T1000 (cell line): ENCODE measurements at regions not wholly inside any gene's neighbourhood (a gene's known extent, or its start where the extent isn't known, plus 50 kb on each side); places are given as distances from the start of the nearest gene placed in this dataset.

Source experiments
- DNase-seq: peaks from one replicate; lab custom pipeline; 2025; ENCODE audit warnings: mixed read lengths; lab: John Stamatoyannopoulos, UW

DNA sequence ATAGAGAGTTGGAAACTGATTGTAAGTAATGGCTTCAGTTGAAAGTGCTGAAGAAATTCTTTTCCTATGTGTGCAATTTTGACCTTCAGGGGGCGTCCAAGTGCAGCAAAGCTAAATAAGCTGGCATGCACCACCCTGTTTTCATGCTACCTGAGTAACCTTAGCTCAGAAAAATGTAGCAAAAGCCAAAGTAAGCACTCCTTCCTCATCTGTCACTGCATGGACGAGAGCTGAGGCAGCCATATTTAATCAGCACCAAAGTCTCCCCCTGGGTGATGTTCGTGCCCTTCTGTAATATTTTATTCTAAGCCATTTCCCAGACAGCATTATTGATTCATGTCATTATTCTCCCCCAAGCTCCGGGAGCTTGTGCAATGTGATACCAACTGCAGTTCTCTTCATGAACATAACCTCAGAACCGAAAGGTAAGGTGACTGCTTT, 123.1 kb downstream of the RPS12 start:
- no peak for DNase-seq

DNA sequence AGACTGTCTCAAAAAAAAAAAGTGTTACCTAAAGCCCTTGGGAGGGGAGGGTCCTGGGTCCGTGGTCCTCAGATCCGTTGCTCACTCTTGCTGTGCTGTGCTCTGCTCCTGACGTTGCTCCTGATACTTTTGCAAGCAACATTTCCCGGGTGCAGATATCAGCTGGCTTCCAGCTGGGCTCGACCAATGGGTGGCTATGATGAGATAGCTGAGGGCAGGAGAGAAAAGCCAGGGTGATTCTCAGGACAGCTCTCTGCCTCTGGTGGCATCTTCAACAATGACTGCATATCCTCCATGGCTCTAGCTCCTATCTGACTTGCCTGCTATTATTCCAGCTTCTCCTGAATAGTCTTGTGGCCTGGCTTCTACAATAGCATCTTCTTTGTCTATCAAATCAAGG, 134.5 kb downstream of the RPS12 start:
- DNase-seq, result no peak

DNA sequence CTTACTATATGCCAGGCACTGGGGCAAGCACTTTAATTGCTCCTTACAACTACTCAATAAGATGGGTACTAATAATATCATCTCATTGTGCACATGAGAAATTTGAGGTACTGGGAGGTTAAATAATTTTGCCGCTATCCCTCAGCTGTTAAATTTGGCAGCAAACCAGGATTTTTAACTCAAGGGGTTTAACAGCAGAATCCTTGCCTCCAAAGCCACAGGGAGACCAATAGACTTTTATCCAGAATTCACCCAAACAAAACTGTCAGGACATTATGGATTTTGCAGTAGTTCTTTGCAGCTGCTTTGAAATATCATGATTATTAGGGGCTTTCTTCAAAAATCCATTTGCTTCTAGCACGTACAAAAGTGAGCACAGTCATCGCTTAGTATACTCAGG, 136.2 kb downstream of the RPS12 start:
- no peak for DNase-seq

DNA sequence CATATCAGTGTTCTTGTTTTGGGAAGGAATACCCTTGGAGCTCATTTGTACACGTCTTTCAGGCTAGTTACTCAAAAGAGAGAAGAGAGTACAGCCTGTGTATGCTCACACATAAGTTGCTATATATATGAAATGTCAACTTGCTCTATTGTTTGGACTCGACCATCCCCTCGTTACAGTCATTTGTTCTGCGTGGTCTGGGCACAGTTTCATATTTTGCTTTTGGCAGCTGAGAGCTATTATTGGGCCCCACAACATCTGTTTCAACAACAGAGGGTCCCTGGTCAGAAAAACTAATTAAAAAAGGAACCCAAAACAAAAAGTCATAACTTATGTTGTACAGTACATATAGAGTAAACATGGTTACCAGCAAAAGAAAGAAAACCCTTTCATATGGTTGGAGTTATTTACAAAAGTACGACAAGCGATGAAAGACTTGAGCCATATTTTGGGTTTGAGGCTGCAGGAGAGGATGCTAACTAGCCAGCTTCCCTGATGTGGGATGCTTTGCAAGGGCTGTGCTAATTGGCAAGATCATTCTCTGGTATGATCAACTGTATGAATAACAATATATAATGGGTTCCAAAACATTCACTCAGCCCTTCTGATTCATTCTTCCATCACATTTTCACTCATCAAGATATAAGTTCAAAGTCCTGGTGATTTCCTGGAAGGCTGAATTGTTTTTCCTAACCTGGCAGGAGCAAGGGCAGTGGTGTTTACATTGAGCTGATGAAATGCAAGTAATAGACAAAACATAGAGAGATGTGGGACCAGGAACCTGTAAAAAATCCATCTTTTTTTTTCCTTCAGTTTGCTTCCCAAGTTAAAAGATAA, 137.9 kb downstream of the RPS12 start:
- DNase-seq, result no peak

DNA sequence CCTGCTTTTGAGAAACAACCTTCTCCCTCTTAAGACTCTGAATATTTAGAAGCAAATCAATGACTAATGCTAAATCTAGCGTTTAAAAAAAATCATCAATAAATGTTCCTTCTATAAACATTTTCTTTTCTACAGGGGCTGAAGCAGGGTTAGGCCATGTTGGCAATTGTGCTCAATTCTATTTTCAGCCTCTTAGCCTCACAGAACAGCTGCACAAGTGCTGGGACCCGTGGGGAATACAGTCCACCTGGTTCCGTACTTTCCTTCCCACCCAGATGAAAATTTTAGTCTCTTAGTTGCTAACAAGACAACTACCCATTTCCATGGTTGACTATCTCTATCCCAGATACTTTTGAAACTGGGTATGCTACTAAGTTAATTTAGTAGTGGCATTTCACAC, 138.6 kb downstream of the RPS12 start:
- no peak for DNase-seq

DNA sequence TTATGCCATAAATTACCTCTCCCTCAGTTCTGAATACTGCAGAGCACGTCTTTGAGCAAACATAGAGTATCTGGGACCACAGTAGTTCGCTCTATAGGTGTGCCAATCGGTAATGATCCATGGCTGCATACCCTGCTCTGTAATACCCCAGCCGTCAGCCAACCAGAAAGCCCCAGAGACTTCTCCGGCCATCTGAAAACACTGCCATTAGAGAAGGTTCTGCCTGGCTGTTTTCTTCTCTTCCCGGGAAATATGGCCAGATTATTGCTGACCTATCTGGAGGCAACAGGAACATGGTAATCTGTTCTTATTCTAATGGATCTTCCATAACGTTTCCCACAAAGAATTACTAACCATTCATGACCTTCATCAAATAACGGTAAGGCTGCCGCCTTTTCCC, 139.9 kb downstream of the RPS12 start:
- no peak for DNase-seq

DNA sequence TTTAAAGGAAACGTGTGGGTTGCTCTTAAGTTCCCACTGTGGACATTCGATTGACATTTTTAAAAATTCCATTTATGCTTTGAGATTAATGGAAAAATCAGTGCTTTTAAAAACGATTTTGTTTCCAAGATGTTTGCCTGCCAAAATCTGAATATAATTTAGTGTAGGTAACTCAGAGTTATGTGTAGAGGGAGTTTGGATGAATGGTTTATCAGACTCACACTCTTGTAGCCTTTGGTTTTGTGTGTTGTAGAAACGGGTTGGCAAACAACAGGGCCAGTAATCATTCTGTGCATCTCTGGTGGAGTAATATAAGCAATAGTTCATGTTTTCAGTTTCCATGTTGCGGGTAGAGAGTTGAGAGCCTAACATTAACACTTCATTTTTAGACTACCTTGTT, 140.6 kb downstream of the RPS12 start:
- no peak for DNase-seq

DNA sequence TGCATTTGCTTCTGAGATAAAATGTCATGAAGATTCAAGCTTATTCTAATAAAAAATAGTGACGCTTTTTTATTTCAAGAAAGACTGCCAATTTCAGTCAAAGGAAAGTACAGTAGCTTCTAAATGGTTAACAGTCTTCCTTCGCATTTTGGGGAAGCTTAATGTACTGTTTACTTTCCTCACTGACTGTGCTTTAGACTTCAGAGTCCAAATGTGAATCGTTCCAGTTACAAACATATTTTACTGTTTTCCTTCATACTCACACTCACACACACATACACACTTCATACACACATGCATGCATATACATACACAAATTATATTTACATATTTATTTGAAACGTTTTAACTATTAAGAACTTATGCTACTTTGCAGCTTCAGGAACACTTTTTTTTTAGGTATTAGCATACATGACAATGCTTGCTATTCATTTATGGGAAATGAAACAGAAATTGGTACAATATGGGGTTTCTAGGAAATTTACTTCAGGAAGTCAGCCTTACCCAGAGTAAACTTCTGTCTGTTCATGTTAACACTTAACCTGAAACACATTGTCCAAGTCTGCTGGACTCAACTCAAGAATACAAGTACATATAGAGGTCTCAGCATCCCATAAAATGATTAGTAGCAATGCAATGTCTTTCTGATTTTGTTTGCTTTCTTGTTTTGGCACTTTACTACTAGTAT, 145.4 kb downstream of the RPS12 start:
- DNase-seq, result no peak

DNA sequence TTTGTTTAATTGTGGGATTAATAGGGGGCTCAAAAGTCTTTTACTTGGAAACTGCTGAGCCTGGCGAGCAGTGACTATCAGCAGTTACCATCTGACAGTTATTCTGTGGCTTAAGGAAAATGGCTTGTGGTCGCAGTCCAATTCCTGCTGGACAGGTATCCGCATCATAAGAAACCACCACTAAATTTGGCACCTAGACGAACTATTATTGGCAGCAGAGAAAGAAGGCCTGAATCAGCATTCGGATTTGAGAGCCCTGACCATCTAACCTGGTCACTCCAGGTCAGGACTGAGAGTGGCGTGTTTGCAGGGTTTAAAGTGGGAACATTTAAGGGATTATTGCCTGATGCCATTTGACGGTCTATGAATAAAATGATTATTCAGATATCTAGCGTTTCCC, 146.4 kb downstream of the RPS12 start:
- DNase-seq, result no peak

DNA sequence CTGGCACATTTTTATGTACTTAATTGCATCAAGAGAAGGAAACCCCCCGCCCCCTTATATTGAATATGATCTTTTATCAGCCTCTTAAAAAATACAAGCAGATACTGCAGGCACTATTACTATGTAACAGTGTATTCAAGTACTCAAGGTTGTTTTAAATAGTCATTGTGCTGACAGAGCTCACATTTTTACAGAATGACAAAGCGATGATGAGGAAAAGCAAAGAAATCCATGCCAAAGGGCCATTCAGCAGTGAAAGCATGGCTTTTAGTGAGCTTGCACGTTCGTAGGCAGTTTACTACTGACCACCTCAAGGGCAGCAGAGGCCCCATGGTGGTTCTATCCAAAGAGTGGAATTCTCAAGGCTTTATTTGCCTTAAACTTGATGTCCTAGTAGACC, 146.8 kb downstream of the RPS12 start:
- peak; percentile 14 for DNase-seq

DNA sequence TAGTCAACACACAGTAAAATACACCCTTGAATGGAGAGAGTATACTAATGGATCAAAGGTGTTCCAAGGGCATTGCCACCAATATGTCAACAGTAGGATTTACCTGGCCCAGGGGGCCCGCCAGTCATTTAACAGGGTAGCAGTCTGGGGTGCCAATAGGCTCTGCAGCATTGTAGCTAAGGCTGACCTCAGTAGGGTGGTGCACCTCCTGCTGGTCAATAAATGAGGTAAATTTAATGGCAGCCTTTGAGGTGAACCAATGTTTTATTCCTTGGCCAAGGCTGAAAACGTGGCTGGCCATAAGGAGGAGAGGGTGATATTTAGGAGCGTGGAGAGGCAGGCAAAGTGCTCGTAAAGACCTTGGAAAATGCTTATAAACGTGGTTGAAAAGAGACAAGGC, 147.2 kb downstream of the RPS12 start:
- DNase-seq, result no peak

DNA sequence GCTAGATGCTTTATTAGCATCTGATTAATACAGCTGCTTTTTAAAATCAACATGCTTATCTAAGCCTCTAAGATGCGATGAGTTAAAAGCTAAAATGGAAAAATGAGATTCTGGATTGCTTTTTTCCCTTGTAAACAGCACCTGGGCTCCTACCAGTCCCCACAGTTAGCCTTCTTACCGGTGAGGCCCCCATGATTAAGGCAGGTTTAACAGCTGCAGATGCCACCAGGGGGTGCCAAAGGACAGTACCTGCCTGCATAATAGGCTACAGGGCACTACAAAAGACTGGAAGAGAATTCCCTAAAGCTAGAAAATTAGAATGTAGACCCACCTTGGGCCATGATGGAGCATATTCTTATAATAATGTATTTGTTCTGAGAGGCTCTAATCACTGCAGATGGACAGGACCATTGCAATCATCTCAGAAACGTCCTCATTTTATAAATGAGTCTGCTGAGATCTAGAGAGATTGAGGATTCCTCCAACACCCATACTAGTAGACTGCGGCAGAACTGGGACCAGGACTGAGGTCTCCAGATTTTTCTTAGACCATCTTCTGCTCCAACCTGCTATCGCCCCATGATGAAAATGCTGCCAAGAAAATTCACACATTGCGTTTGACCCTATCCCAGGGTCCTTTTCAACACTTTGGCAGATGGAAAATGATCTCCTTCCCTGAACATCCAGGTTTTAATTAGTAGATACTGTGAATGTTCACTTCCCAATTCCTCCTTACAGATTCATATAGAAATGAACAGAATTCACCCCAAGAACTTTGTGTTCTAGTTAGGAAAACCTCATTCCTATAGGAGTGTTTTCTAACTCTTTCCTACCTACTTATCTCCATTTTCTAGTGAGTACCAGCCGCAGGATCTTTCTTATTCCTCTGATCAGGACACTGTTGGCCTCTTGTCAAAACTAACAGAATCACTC, 148.8 kb downstream of the RPS12 start:
- DNase-seq, result peak; percentile 14

DNA sequence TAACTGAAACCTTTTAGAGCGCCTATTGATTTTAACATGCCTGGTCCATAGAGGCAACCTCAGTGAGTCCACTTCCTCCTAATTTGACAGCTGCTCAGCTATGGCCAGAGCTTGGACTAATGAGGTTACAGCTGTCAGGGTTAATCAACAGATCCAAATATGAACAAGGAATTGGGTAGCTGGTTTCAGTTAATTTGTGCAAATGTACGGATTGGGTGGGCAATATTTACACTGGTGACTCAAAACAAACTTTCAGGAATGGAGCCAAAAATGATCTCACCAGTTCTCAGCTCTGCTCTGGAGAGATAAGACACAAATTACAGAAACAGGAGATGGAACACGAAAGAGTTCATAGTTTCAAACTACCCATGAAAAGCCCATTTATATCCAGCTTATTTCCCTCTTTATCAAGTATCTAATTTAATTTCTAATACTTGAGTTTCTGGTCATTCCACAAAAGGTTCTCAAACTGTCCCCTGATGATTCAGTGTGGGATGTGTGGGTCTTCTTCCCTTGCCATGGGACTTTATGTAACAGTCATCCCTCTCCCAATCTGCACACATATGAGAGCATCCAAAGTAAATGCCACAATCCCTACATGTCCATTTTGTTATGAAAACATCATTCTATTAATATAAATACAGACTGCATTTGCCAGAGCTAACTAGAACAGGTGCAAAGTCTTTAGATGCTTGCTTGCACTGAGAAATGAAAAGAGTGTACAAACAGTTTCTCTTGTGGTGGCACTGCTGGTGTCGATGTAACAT, 149.9 kb downstream of the RPS12 start:
- no peak for DNase-seq

DNA sequence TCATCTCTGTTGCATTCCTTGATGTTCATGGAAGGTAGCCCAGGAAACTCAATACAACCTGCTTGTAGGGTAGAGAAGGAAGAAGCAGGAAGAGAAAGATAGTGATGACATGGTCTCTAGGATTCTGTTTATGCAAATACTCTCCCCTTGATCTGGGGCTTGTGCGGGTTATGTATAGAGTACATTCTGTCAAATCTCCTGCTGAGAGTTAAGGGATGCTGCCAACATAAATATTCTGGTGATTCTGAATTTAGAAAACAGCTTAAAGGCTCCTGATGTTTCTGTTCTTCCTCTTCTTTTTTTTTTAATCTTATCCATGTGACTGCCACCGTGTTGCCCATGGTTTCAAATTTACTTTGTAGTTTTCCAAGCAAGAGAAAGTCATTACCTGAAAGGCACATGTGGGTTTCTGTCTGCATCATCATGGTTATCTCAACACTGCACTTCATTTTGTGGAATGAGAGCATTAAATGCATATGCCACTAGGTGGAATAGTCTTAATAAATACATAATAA, 150.6 kb downstream of the RPS12 start:
- DNase-seq, result no peak

DNA sequence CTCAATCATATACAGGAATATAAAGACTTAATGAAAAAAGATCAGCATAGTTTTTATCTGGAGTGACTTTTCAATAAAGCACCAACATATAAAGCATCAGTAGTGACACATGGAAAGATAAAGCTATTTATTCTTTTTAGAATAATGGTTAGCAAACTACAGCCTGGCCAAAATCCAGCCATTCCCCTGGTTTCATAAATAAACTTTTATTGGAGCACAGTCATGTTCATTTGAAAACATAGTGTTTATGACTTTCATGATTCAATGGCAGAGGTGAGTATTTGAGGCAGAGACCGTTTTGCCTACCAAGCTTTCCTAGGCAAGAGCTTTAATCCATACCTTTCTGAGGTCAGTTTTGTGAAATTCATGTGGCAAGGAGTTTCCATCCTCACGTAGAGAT, 153.5 kb downstream of the RPS12 start:
- no peak for DNase-seq

DNA sequence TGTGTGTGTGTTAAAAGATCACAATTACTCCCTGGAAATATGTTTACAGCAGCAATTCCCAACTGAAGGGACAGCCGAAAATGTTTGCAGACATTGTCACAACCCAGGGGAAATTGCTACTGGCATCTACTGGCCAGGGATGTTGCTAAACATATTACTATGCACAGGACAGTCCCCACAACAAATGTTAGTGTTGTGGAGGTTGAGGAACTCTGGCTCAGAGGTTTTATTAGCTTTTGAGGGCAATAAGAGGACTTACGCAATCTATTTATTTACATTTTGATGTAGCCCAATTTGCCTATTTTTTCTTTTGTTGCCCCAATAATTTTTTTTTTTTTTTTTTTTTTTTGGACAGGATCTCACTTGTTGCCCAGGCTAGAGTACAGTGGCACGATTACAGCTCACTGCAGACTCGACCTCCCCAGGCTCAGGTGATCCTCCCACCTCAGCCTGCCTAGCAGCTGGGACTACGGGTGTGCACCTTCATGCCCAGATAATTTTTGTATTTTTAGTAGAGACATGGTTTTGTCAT, 154.1 kb downstream of the RPS12 start:
- DNase-seq, result no peak

DNA sequence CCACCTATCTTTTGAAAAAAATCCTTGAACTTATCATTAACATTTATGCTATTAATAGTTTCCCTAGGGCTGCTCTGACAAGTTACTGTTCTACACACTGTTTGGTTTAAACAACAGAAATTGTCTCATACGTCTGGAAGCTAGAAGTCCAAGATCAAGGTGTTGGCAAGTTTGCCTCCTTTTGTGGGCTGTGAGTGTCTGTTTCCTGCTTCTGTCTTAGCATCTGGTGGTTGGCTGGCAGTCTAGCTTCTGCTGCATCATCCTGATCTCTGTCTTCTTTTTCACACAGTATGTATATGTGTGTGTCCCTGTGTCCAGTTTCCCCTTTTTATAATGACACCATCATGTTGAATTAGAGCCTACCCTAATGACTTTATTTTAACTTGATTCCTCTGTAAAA, 154.8 kb downstream of the RPS12 start:
- no peak for DNase-seq

DNA sequence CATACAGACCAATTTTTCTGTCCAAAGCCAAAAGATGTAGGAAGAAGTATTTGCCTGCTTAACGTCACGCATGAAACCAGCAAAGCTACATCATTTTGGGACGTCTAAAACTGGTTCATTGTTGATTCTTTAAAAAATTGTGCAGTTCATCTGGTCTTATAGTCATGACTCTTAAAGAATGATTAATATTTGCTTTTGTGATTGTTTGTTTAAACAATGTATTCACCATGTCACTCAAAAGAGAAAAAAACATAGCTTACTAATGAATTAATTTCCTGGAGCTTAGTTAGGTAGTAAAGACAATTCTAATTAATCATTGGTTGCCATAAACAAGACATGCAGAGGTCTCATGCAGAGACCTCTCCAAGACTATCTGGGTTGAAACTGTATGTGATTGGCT, 157.3 kb downstream of the RPS12 start:
- DNase-seq, result no peak

DNA sequence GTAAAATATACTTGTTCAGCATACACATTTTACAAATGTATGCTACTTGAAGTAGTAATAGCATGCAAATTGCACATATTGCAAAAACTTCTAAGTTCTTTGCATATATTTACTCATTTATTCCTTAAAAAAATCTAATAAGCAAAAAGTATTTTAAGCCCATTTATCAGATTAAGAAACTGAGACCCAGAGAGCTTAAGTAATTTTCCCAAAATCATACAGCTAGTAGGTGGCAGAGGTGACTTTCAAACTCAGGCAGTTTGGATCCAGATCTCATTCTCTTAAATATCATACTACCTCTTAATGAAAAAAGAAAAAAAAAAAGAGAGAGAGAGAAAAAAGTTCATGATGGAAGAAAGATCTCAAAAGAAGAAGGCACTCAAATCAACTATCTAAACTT, 157.9 kb downstream of the RPS12 start:
- DNase-seq, result no peak

DNA sequence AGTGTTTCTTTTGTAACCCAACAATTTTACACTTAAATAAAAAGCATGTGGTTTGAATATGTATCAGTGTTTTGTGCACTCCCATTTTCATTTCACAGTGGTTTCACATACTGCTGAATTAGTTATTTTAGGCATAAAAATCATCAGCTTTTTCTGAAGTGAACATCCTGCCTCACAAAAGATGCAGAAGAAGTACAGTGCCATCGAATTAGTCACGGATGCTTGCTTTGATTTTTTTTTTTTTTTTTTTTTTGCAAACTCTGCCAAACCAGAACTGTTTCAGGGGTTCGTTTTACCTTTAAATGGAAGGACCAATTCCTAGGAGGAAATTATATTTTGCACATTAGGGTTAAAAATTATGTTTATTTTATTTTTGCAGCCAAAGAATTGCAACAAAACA, 158.6 kb downstream of the RPS12 start:
- no peak for DNase-seq

DNA sequence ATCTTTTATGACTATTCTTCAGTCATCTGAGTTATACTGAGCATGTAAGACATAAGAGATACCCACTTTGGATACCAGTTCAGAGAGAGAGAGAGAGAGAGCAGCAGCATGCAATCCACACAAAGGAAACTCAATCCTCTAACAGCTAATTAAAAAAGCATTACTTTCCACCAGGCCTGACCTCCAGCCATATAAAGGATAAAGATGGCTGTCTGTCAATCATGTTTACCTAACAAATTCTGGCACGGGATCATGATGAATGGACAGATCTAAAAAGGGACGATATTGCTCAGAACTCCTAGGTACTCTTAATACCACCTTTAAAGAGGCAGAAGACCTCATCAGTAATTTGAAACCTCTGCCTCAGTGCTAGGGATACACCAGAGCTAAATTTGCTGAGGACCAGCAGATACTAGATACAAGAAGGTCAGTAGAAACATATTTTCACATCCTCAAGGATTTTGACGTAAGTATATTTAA, 159.2 kb downstream of the RPS12 start:
- no peak for DNase-seq
